Panc1 (cell line): ENCODE measurements at regions not wholly inside any gene's neighbourhood (a gene's known extent, or its start where the extent isn't known, plus 50 kb on each side); places are given as distances from the start of the nearest gene placed in this dataset.
"Not testable (repeated sequence)": the region's sequence is repeated elsewhere in the genome, so short reads cannot be mapped to it uniquely, and the experiment has no call there.

Experiments used
- ATAC-seq: fragments of 200-7000 bp; cut with Tn5 transposase; 2 replicates; pipeline ENCODE4 v1.9.1; 2020; ENCODE audit warnings: mild to moderate bottlenecking, moderate library complexity
- BruUV-seq: library from RNA; stranded (reverse); fragments of 400-500 nt; replicated peaks from 2 replicates; lab custom pipeline; 2021; lab: Mats Ljungman, UMichigan
- CTCF ChIA-PET: fragments of 300-600 bp; sonication (Branson Sonifier 250); formaldehyde crosslinking; loops from one replicate; lab custom pipeline; 2022; ENCODE audit warnings: antibody characterized with exemption; lab: Charles Lee
- POLR2A ChIA-PET: fragments of 300-600 bp; sonication (Branson Sonifier 250); formaldehyde crosslinking; loops from one replicate; lab custom pipeline; 2022; ENCODE audit warnings: antibody characterized with exemption; lab: Charles Lee
- DNase-seq: peaks from one replicate; pipeline ENCODE4 v3.0.0-alpha.2; 2010; ENCODE audit warnings: low read depth, low spot score
- H3K27ac ChIP-seq: 2 replicates; pipeline ENCODE4 v1.5.1; 2011; ENCODE audit warnings: mild to moderate bottlenecking, low read length, inconsistent platforms
- H3K27me3 ChIP-seq: fragments of 200-500 bp; sonication (Bioruptor generic); 2 replicates; pipeline ENCODE4 v1.6.0; 2014; ENCODE audit warnings: low read length, inconsistent platforms; ENCODE audit not compliant: control insufficient read depth, insufficient read depth
- H3K36me3 ChIP-seq: fragments of 200-500 bp; sonication (Bioruptor generic); 2 replicates; pipeline ENCODE4 v1.5.1; 2014; ENCODE audit warnings: inconsistent platforms, mild to moderate bottlenecking, low read length, moderate library complexity; ENCODE audit not compliant: control insufficient read depth, insufficient read depth
- H3K4me1 ChIP-seq: 2 replicates; pipeline ENCODE4 v1.5.1; 2011; ENCODE audit warnings: inconsistent platforms, mild to moderate bottlenecking, low read length, moderate library complexity; ENCODE audit not compliant: control insufficient read depth, insufficient read depth
- H3K4me3 ChIP-seq, 2 experiments: 2 replicates each; pipeline ENCODE4 v1.5.1; 2011 to 2012; ENCODE audit warnings: low read depth in 2 of 2, low read length in 2 of 2, mild to moderate bottlenecking in 2 of 2, inconsistent platforms in 1 of 2, moderate library complexity in 1 of 2
- H3K9me3 ChIP-seq: fragments of 200-500 bp; sonication (Bioruptor generic); 2 replicates; pipeline ENCODE4 v1.5.1; 2014; ENCODE audit warnings: low read depth, mild to moderate bottlenecking, inconsistent platforms, low read length, moderate library complexity; ENCODE audit not compliant: control insufficient read depth, insufficient read depth
- POLR2AphosphoS5 ChIP-seq: IDR thresholded peaks from 2 replicates; pipeline ENCODE4 v1.6.1; 2012; ENCODE audit warnings: mild to moderate bottlenecking, low read depth, low read length, moderate library complexity
- SIN3A ChIP-seq: IDR thresholded peaks from 2 replicates; pipeline ENCODE4 v1.6.1; 2012; ENCODE audit warnings: low read depth, mild to moderate bottlenecking, low read length, moderate library complexity, borderline replicate concordance; ENCODE audit not compliant: insufficient read depth
- TCF7L2 ChIP-seq: IDR thresholded peaks from 2 replicates; pipeline ENCODE4 v1.6.1; 2011; ENCODE audit warnings: mild to moderate bottlenecking, low read depth, low read length, inconsistent platforms
- in situ Hi-C: cut with HindIII; loops from 2 replicates; pipeline ENCODE4 v1.10.0; 2016; ENCODE audit warnings: low sequenced_read_pairs, low pct_unique_long_range_greater_than_20kb
- intact Hi-C: fragments of 100-400 bp; cut with micrococcal nuclease; formaldehyde crosslinking; loops from one replicate; pipeline ENCODE4 v1.10.0; 2022; ENCODE audit not compliant: unreplicated experiment
- TF ChIP-seq, protein P1 (sequence below), 2 experiments: IDR thresholded peaks; 2 replicates each; pipeline ENCODE4 v1.6.1; 2011 to 2012; ENCODE audit warnings: low read depth in 2 of 2, control low read depth in 1 of 2, low read length in 1 of 2, mild to moderate bottlenecking in 1 of 2, moderate library complexity in 1 of 2; ENCODE audit not compliant: insufficient read depth in 1 of 2
- TF ChIP-seq, protein P2 (sequence below): fragments of 450-650 bp; IDR thresholded peaks from 2 replicates; pipeline ENCODE4 v1.5.1; 2017; ENCODE audit warnings: mild to moderate bottlenecking

DNA sequence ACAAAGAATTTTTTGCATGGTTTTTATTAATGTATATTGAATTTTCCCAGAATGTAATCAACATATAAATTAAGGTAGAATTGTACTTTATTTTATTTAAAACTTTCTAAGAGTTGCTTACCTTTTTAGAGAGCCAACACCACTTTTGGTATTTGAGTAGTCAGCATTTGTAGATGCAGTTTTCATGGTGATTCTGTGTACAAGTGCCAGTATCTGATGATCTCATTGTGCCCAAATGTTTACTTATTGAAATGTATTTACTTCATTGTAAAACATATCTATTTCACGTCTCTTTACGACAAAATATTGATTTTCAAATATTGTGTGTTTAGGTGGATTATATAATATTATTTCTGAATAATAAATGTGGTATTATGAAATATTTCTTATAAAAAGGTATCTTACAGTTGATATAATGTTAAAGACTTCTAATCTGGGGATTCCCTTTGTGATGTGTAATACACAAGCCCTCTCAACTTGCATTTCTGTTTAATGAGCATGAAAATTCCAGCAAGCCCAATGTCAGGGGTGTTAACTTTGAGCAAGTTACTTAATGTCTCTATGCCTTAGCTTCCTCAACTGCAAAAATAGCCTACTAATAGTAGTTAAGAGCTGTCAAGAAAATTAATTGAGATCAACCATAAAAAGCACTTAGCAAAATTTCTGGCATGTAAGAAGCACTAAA, 141.8 kb upstream of the ZNF648 start:
- ATAC-seq: no peak
- ChIA-PET POLR2A (no interaction called here), CTCF (no interaction called here)
- no peak overlapping the region for H3K4me3 ChIP-seq
- no peaks in the 10 kb centered on the region for H3K27me3 ChIP-seq
- no TSS peak for BruUV-seq
- TF ChIP-seq, protein P1, sequence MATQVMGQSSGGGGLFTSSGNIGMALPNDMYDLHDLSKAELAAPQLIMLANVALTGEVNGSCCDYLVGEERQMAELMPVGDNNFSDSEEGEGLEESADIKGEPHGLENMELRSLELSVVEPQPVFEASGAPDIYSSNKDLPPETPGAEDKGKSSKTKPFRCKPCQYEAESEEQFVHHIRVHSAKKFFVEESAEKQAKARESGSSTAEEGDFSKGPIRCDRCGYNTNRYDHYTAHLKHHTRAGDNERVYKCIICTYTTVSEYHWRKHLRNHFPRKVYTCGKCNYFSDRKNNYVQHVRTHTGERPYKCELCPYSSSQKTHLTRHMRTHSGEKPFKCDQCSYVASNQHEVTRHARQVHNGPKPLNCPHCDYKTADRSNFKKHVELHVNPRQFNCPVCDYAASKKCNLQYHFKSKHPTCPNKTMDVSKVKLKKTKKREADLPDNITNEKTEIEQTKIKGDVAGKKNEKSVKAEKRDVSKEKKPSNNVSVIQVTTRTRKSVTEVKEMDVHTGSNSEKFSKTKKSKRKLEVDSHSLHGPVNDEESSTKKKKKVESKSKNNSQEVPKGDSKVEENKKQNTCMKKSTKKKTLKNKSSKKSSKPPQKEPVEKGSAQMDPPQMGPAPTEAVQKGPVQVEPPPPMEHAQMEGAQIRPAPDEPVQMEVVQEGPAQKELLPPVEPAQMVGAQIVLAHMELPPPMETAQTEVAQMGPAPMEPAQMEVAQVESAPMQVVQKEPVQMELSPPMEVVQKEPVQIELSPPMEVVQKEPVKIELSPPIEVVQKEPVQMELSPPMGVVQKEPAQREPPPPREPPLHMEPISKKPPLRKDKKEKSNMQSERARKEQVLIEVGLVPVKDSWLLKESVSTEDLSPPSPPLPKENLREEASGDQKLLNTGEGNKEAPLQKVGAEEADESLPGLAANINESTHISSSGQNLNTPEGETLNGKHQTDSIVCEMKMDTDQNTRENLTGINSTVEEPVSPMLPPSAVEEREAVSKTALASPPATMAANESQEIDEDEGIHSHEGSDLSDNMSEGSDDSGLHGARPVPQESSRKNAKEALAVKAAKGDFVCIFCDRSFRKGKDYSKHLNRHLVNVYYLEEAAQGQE (IDR thresholded peaks at IDR 0.05; ENCODE audit: insufficient read depth in 1 of 2, low read depth in 2 of 2, low read length in 1 of 2): no peak
- no peak for TF ChIP-seq SIN3A
- TF ChIP-seq, protein P2, sequence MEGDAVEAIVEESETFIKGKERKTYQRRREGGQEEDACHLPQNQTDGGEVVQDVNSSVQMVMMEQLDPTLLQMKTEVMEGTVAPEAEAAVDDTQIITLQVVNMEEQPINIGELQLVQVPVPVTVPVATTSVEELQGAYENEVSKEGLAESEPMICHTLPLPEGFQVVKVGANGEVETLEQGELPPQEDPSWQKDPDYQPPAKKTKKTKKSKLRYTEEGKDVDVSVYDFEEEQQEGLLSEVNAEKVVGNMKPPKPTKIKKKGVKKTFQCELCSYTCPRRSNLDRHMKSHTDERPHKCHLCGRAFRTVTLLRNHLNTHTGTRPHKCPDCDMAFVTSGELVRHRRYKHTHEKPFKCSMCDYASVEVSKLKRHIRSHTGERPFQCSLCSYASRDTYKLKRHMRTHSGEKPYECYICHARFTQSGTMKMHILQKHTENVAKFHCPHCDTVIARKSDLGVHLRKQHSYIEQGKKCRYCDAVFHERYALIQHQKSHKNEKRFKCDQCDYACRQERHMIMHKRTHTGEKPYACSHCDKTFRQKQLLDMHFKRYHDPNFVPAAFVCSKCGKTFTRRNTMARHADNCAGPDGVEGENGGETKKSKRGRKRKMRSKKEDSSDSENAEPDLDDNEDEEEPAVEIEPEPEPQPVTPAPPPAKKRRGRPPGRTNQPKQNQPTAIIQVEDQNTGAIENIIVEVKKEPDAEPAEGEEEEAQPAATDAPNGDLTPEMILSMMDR: no peak
- TF ChIP-seq POLR2AphosphoS5: no peak
- TF ChIP-seq TCF7L2: no peak
- no peaks in the 10 kb centered on the region for H3K4me1 ChIP-seq
- no peaks in the 10 kb centered on the region for H3K36me3 ChIP-seq
- in situ Hi-C loops: no loop called here
- intact Hi-C loops: no loop called here
- DNase-seq: no peak
- H3K27ac ChIP-seq: no peak overlapping the region
- H3K9me3 ChIP-seq: no peaks in the 10 kb centered on the region

DNA sequence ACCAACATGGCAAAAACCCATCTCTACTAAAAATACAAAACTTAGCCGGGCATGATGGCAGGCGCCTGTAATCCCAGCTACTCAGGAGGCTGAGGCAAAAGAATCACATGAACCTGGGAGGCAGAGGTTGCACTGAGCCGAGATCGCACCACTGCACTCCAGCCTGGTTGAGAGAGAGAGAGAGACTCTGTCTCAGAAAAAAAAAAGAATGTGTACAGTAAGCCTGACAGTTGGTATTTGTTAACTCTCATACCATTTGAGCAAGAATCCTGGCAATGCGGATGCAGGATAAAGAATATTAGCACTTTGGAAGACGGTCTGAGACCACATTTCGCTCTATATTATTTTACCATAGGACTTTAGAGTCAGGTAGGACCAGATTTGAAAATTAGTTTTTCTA, 140.0 kb upstream of the ZNF648 start:
- H3K9me3 ChIP-seq, H3K4me3 ChIP-seq, H3K4me1 ChIP-seq, ATAC-seq, BruUV-seq, H3K27me3 ChIP-seq, H3K27ac ChIP-seq, POLR2A ChIA-PET, in situ Hi-C loops, CTCF ChIA-PET, intact Hi-C loops, DNase-seq, H3K36me3 ChIP-seq: not testable (repeated sequence)

DNA sequence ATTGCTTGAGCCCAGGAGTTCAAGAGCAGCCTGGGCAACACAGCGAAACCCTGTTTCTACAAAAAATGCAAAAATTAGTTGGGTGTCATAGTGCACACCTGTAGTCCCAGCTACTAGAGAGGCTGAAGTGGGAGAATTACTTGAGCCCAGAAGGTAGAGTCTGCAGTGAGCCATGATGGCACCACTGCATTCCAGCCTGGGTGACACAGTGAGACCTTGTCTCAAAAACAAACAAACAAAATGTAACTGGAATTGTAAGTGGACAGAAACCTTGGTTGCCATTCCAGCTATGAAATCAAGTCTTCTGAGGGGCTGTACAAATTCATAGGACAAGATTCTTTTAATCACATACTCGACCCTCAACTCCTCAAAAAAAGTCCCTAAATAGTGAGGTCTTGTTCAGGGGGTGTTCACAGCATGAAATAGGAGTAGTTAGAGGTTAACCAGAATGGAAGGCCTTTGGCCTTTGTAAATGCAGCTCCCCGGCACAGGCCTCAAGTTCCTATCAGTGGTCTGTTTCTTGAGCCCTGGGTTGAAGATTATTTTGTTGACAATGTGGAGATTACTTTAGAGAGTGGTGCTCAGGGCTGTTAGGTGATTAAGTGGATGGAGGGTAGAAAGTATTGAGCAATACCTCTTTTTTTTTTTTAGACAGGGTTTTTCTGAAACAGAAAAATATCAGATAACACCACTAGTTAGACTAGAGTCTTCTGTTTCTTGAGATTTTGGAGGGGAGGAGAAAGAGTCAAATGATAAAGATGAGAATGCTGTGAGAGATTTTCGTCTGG, 138.7 kb upstream of the ZNF648 start:
- DNase-seq (no peak), ATAC-seq (no peak)
- no peaks in the 10 kb centered on the region for H3K9me3 ChIP-seq
- no TSS peak for BruUV-seq
- no peak overlapping the region for H3K4me3 ChIP-seq
- in situ Hi-C loops (no loop called here), intact Hi-C loops (no loop called here)
- no peak overlapping the region for H3K27ac ChIP-seq
- no peaks in the 10 kb centered on the region for H3K36me3 ChIP-seq
- H3K27me3 ChIP-seq: no peaks in the 10 kb centered on the region
- ChIA-PET POLR2A (no interaction called here), CTCF (no interaction called here)
- H3K4me1 ChIP-seq: no peaks in the 10 kb centered on the region
- TF ChIP-seq SIN3A: no peak
- TF ChIP-seq, protein P2: no peak
- TF ChIP-seq, protein P1 (IDR thresholded peaks at IDR 0.05; ENCODE audit: insufficient read depth in 1 of 2, low read depth in 2 of 2, low read length in 1 of 2): no peak
- TF ChIP-seq TCF7L2: no peak
